NCI-H1092 treated with DMSO at 0.1 percent for 48 hours (cell line): ENCODE measurements at regions not wholly inside any gene's neighbourhood (a gene's known extent, or its start where the extent isn't known, plus 50 kb on each side); places are given as distances from the start of the nearest gene placed in this dataset.

Source experiments
- DNase-seq: peaks from one replicate; lab custom pipeline; 2025; lab: John Stamatoyannopoulos, UW

DNA sequence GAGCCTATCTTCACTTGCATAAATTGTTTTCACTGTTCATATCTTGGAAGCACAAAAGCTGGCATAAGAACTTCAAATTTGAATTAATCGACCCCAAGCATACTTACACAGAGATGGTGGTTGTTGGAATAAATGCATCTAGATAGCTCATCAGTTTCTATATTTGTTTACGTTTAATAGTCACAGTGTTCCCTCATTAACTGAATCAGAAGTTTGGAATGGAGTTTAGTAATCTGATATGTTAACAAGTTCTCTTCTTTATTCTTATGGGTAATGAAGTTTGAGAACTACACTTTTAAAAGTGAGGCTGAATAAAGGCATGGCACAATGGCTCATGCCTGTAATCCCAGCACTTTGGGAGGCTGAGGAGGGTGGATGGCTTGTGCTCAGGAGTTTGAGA is 886.7 kb upstream of the PCDH20 start:
- DNase-seq, result no peak

DNA sequence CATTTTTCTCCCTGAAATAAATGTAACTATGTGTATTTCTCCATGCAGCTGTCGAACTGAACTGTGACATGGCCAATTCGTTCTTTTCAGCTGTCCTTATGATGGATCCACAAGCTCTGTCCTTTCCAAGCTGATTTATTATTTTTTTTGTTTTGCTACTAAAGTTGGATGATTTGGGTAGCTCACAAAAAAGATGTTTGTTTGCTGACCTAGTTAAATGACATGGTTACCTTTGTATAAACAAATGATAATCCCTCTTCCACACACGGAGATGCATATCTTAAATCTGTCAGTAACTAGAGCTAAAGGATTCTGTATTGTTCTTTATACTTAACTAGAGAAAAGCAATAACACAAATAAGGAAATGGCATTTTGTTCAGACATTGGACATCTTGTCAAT is 884.3 kb upstream of the PCDH20 start:
- no peak for DNase-seq

DNA sequence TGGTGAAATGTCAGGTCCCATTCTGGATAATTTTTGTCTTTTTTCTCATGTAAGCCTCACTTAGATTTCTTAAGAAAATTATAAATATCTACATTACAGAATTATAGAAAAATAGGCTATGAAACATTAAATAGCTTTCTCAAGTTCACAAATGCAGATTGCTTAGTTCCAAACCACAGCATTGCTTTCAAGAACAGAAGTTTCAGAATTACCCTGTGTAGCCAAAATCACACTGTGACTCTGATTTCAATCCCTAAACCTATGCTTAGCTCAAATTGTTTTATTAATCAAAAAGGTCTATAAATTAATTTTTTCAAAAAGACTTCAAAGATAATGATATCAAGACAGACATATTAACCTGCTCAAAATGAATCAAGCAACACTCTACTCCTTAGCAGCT is 881.2 kb upstream of the PCDH20 start:
- no peak for DNase-seq

DNA sequence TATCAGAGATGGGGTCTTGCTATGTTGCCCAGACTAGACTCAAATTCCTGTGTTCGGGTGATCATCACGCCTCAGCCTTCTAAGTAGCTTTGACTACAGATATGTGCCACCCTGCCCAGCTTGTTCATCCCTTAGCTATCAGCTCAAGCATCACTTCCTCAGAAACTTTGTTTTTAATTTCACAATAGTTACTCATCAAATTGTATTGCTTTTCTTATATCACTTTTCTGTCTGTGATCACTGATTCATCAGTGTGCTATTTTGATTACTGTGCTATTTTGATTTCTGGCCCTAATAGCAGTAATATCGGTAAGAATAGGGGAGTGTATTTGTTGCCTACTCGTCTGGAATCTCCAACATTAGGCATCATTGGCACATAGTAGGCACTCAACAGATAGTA is 878.6 kb upstream of the PCDH20 start:
- no peak for DNase-seq

DNA sequence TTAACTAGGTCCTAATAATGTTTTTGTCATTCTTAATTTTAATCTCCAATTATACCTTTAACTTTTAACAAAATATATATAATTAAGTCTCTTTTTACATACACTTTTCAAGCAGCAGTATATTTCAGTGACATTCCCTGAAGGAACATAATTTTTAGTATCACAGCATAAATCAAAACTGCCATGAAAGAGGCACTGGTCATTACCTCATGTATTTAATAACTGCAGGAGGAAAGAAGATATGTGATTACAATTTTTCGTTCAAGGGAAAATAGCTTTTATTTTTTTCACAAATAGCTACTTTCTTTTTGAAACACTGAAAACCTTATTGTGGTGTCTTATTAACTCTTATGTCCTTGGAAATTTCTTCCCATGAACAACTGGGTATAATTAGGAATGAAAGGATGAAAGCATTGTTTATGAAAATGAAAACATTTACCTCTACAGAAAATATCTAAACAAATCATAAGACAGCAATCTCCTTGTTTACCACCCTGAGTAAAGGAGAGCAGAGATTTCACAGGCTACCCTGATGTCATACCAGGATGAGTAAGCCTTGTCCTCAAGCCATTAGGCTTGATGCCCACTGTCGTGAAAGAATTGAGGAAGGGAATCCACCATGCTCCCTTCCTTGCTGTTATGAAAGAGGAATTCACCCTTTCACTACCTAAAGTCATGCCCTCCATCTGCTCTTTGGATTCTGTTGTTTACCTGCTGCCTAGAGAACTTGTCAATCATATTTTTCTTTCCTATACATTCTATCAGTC is 877.2 kb upstream of the PCDH20 start:
- no peak for DNase-seq

DNA sequence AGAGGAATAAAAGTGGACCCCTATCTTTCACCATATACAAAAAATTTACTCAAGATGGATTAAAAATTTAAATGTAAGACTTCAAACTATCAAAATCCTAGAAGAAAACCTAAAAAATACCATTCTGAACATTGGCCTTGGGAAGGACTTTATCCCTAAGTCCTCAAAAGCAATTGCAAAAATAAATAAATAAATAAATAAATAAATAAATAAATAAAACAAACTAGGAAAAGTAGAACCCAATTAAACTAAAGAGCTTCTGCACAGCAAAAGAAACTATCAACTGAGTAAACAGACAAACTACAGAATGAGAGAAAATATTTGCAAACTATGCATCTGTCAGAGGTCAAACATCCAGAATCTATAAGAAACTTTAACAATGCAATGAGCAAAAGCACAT is 874.9 kb upstream of the PCDH20 start:
- no peak for DNase-seq

DNA sequence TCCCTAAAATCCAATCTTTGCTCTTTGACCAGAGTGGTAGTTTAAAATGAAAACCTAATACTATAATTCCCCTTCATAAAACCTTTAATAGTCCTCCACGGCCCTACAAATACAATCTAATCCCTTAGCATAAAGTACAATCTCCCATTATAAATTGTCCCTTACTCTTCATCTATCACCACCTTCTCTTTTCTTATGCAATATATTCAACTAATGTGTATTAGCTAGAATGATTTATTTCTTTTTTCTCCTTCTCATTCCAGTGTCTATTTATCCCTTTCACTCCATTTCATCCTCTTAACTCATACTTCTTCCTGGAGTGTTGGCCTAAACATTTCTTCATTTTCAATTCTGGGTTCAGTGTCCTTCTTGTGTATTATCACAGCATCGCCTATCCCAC is 872.1 kb upstream of the PCDH20 start:
- no peak for DNase-seq

DNA sequence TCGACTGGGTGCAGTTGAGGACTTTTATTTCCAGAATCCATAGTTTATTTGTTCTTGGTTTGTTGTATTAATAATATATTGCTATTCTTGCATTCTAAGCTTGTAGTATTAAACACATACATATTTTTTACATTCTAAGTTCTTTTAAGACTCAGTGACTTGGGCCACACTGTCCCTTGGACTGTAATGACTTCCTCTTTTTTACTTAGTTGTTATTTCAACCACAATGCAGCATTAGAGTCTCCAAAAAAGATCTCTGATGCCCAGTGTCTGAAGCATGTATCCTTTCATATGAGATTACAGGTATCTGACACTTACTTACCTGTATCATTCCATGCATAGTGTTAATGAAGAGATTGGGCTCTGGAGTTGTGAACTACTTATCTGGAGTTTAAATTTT is 864.9 kb upstream of the PCDH20 start:
- DNase-seq, result no peak

DNA sequence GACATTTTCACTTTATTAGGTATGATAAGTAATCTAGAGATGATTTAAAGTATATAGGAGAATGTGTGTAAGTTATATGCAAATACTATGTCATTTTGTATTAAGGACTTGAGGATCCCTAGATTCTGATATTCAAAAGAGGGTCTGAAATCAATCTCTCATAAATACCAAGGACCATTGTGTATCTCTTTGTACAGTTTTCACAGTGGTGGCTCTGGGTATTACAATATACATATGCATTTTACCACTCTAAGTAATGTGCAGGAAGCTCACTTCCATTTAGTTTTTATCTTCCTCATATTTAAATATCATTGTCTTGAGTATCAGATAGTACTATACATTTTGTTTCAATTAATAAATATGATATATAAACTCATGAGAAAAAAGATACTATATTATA is 862.6 kb upstream of the PCDH20 start:
- DNase-seq, result no peak

DNA sequence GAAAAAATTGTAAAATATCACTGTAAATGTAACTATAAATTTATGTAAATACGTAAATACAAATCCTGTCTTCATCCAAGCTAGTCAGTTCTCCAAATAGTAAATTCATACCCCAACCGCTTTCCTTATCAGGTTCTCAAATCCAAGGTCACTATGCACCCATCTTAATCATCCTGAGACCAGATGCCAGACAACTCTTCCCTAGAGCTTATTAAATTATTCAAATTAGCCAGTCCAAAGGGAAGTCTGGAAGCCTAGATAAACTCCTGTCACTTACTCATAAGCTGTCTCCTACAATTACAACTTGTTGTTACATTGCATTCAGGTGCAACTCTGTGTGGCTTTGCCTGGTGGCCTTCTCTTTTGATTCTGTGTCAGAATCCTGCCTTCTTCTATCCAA is 836.1 kb upstream of the PCDH20 start:
- DNase-seq, result no peak

DNA sequence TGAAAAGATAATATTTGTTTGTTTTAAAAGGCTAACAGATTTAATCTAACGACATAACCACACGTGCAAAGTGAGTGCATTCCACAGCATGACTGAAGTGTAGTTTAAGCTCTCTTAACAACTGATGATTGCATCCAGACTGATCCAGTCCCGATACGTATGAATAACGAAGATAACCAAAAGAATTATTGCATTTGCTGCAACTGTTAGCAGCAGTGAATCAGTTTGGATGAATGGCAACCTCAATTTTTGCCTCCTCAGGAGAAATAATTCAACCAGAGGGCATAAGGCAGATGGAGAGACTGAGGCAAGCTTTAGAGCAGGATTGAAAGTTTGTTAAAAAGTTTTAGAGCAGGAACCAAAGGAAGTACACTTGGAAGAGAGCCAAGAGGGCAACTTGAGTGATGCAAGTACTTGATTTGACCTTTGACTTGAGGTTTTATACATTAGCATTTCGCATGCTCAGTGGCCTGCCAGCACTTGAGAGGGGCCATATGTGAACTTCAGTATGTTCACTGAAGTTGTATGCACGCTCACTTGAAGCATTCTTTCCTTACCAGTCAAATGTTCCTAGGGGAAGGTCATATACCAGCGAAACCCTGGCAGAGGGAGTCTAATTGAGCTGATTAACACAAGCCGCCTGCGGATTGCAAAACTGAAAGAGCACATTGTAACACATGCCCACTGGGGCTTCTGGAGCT is 835.0 kb upstream of the PCDH20 start:
- DNase-seq, result no peak

DNA sequence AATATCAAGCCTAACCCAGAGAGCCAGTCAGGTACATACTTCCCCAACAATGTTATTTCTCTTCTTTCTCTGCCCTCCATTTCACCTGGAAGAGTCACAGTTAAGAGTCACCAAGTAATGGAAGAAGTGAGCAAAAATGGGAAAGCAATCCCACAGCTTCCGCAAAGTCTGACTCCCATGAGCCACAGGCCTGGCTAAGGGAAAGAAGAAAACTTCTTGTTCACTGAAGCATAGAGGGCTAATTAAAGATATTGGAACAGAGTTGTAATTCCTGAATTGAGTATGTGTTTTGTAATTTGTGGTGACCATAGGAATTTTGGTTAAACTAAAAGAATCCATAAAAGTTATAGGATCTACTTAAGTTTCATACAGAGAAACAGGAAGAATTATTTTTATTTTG is 830.9 kb upstream of the PCDH20 start:
- no peak for DNase-seq

DNA sequence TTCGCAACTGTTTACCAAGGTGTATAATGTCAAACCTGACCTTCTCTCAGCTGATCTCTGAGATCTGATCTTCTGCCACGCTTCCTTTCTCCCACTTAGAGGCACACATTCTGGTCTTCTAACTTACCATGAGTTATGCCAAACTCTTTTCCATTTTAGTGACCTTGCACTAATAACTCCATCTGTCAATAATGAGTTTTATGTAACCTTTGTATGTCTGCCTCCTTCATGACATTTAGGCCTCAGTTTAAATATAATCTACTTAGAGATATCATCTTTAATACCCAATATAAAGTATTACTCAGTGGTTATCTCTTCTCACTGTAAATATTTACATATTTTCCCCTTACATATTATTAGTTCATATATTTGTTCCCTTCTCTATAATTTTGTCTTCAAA is 827.5 kb upstream of the PCDH20 start:
- no peak for DNase-seq

DNA sequence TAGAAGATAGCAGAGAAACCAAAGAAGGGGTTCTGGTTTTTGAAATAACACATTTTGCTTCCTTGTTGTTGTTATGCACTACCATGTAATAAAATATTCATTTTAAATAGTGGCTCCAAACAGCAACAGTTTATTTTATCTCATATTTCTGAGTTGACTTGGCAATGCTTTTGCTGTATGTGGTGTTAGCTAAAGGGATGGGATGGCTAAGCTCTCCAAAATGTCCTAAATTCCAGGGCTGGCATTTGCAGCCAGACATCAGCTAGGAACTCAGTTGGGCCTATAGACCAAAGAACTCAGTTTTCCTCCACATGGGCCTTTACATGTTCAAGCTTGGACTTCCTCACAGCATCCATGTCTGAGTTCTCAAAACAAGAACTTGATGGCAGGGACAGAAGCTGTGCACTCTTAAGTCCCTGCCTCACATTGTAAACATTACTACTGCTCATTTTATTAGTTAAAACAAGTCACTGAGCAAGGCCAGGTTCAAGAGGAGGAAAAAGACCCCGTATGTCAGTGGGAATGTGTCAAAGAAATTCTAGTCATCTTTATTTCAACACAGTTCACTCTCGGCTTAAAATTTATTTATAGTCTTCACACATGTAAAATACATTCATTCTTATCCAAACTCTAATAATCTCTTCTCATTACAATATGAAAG is 819.3 kb upstream of the PCDH20 start:
- DNase-seq, result no peak

DNA sequence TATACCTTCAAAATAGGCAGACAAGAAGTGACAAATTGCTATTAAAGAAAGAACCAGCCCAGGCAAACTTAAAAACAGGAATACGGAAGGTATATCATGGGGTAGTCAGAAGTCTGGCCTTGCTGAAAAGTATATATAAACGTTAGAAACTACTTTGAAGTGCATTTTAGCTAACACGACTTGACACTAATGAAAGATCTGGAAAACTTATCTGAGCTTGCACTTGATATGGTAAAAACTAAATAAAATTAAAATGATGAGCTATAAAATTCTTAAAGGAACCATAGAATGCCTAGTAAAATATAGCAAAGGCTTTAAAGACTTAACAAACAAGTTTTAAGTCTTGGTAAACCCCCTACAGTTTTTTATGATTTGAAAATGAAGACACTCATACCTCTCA is 795.3 kb upstream of the PCDH20 start:
- DNase-seq, result no peak

DNA sequence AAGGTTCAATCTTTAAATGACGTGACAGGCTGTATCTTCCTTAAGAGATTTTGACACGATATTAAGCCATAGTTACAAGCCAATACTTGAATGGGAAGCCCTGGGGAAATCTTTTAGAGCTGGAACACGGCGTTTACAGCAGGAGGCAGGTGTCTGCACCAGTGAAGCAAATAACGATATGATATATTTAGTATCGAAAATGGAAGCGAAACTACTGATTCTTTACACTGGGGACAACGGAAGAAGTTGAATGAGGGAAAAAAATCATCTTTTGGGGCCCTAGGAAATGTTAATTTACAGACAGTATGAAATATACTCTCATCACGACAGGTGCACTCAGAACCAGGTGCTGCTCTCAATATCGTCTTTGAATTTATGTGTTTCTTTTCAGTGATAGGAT is 793.9 kb upstream of the PCDH20 start:
- peak; percentile 88 for DNase-seq

DNA sequence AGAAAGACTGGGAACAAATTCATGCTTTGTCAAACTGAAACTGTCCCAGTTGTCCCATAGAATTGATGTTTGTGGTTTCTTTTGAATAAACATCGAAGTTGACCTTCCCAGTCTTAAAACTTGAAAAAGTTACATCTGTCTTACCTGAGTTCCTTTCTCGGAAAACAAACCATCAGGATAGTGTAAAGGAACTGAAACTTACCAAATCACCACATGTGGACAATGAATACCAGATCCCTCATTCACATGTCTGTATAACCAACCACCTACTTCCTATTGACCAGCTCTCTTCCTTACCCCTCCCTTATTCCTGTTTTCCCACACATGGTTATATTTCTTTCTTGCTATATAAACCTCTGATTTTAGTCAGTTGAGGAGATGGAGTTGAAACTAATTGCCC is 791.7 kb upstream of the PCDH20 start:
- no peak for DNase-seq

DNA sequence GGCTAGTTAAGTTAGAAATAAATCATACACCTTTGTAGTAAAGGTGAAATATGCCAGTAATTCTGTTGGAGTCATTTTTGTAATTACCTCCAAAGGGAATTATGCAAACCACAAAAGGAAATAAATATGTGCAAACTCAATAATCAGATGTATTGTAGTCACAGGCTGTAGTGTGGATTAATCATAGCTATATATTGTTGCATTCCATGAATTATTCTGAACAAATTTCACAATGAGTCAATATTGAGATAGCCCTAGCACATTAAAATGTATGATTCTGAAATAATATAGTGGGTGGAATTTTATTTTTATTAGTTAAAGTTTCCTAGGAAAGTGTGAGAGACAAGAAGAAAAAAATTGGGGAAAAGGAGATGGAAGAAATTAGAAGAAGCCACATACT is 790.5 kb upstream of the PCDH20 start:
- DNase-seq, result no peak

DNA sequence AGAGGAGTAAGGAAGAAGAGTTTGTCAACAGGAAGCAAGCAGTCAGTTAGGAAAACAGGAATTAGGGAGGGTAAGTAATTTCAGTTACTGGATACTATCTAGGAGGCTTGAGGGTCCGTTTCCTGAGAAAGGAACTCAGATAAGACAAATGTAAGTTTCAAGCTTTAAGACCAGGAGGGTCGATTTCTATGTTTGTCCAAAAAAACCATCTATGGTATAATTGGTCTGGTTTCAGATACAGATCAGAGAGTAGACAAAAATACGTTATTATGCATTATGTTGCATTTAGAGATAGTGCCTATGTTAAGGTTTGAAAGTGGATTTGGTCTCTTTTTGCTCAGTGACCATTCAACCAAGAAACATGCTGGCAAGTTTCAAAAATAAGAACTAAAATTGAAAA is 789.6 kb upstream of the PCDH20 start:
- DNase-seq, result no peak

DNA sequence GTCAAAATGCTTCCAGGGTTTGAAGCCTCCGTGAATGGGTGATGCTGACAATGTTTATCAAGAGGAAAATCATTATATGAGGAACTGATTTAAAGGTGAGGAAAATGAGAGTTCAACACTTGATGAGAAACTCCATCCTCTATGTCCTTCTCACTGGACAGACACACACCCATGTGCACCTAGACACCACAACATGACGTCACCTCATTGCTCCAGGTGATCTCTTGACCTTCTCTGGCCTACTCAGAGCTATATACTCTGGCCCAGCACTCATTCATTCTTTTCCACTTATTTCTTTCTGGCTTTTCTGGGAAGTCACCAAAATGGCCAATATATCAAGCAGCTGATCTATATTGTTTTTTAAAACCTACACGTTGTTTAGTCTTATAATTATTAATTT is 778.7 kb upstream of the PCDH20 start:
- DNase-seq, result no peak

DNA sequence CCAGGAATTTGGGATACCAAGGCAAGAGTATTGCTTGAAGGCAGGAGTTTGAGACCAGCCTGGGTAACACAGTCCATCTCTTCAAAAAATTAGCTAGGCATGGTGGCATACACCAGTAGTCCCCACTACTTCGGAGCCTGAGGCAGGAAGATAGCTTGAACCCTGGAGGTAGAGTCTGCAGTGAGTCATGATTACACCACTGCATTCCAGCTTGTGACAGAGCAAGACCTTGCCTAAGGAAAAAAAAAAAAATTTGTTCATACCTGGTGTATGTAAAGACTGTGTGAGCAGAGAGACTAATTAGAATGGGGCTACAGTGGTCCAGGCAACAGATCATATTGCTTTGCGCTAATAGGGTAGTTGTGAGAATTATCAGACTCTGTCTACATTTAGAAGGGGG is 778.3 kb upstream of the PCDH20 start:
- no peak for DNase-seq

DNA sequence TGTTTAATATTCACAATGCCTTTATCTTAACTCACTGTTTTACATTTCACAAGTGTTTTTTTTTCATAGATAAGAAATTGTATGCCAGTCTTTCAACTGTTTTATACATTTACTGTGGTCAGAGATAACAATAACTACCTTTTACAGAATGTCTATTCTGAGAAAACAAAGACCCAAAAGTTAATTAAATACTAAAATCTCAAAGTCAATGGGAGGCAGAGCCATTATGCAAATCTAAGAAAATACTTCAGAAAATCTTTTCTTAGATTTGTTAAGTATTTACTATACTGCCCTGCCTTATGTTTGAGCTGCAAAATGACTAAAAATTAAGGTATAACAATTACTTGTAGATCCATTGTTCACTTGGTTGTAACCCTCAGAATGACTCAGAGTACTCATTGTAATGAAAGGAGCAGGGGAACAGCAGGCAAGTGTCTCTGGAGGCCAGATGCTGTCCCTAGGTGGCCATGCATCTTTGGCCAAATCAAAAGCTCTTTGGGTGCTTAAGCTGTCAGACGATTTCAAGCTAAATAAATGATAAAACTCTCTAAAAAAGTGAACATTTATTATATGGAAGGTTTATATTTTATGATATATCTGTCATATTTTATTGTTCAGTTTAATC is 770.1 kb upstream of the PCDH20 start:
- no peak for DNase-seq

DNA sequence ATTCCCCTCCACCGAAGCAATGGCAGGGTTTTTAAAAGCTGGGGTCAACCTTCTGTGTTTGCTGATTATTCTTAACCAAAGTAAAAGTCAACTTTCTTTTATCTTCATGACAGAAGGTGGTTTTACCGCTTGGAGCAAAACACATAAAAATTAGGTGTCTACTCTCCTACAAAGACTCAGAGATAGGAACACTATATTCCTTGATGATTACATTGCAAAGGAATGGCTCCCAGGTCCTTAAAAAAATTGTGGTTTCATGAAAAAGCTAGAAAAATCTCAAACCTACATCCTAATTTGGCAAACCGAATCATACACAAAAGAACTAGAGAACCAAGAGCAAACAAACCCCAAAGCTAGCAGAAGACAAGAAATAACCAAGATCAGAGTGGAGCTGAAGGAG is 760.4 kb upstream of the PCDH20 start:
- no peak for DNase-seq
